ENCODE measurements at regions not wholly inside any gene's neighbourhood (a gene's known extent, or its start where the extent isn't known, plus 50 kb on each side); places are given as distances from the start of the nearest gene placed in this dataset.
A peak's percentile ranks its signal among the peaks of the same experiment; 100 is the strongest.

DNA sequence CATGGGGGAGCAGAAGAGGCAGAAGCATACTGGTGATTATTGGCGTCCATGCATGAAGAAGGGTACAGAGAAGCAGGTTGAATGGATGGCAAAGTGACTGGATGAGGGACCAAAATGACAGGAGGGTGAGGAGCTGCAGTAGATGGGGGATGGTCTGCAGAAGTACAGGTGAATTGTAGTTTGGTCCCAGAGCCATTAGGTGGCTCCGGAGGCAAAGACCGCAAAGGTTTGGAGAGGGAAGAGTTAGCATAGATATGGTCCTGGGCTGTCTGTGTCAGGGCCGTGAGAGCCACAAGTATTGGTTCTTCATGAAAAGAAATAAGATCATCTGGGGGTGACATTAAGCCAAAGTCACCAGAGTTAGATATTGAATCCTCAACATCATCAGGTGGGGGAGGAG, 59.0 kb upstream of the ZNF726 start:
- DNase-seq = no peak
- POLR2A ChIA-PET = no interaction called here
- H3K36me3 Mint-ChIP-seq (ENCODE audit: low read depth) = no peaks in the 10 kb centered on the region
- H3K4me3 Mint-ChIP-seq = no peak overlapping the region
- H3K4me1 Mint-ChIP-seq = no peaks in the 10 kb centered on the region
- H3K9me3 Mint-ChIP-seq = peaks cover 54% of the 10 kb centered on the region
- H3K27ac Mint-ChIP-seq = no peak overlapping the region
- no peaks in the 10 kb centered on the region for H3K27me3 Mint-ChIP-seq
- CTCF ChIA-PET = no interaction called here

DNA sequence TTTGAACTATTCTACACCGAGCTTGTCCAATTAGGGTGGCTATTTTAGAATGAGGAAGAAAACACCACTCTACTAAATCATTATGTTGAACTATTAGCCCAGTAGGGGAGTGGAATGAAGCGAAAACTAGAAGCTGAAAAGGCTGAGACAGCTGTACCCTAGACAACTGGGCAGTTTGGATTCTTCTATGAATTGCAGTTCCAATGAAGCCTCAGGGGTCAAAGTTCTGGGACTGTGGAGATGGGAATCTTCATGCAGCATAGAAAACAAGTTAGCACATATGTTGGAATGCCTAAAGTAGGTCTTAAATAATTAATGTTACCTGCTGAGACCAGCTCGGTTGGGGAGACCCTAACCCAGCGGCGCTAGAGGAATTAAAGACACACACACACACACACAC, 62.7 kb upstream of the ZNF726 start:
- CTCF ChIA-PET = no interaction called here
- POLR2A ChIA-PET = no interaction called here
- DNase-seq = no peak
- peaks cover 70% of the 10 kb centered on the region for H3K9me3 Mint-ChIP-seq
- H3K27me3 Mint-ChIP-seq = no peaks in the 10 kb centered on the region
- H3K4me1 Mint-ChIP-seq = no peaks in the 10 kb centered on the region
- no peak overlapping the region for H3K27ac Mint-ChIP-seq
- H3K36me3 Mint-ChIP-seq (ENCODE audit: low read depth) = peaks cover 2% of the 10 kb centered on the region
- H3K4me3 Mint-ChIP-seq = no peak overlapping the region

DNA sequence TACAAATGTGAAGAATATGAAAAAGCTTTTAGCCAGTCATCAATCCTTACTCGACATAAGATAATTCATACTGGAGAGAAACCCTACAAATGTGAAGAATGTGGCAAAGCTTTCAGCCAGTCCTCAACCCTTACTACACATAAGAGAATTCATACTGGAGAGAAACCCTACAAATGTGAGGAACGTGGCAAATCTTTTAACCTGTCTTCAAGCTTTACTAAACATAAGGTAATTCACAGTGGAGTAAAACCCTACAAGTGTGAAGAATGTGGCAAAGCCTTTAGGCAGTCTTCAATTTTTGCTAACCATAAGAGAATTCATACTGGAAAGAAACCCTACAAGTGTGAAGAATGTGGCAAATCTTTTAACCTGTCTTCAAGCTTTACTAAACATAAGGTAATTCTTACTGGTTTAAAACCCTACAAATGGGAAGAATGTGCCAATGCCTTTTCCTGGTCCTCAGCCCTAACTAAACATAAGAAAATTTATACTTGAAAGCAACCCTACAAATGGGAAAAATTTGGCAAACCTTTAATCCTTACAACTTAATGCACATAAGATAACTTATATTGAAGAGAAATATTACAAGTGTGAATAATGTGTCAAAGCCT, 74.1 kb upstream of the ZNF681 start:
- no peak overlapping the region for H3K4me3 Mint-ChIP-seq
- H3K36me3 Mint-ChIP-seq (ENCODE audit: low read depth) = peaks cover 2% of the 10 kb centered on the region
- no peak overlapping the region for H3K27ac Mint-ChIP-seq
- no peaks in the 10 kb centered on the region for H3K27me3 Mint-ChIP-seq
- peaks cover 46% of the 10 kb centered on the region for H3K9me3 Mint-ChIP-seq
- POLR2A ChIA-PET = no interaction called here
- CTCF ChIA-PET = no interaction called here
- DNase-seq = no peak
- no peaks in the 10 kb centered on the region for H3K4me1 Mint-ChIP-seq

DNA sequence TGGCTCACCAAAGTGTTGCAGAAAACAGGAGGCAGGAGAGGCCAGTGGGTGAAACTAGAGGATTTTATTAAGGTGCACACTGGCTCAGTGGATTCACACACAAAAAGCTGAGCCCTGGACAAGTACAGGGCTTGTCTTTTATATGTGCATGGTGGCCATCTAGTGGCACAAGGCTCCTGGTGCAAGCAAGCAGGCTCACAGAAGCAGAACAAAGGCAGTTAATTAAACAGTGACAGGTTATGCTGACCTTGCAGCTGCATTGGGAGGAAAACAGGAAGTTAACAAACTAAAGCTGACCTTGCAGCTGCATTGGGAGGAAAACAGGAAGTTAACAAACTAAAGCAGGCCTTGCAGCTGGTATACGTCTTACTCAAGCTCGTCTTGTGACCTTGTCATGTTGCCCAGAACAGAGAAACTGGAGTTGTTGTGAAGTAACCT, 65.3 kb upstream of the ZNF681 start:
- CTCF ChIA-PET = interaction anchor here (0.7 kb wide), 1 partner anchor 155 kb away, joined by 3 read pairs; no protein-coding TSS in a partner anchor
- Mint-ChIP-seq H3K27ac (peak overlapping the region; percentile 25), H3K27me3 (no peaks in the 10 kb centered on the region), H3K36me3 (ENCODE audit: low read depth) (peaks cover 2% of the 10 kb centered on the region), H3K4me1 (no peaks in the 10 kb centered on the region), H3K4me3 (no peak overlapping the region), H3K9me3 (peaks cover 29% of the 10 kb centered on the region)
- DNase-seq = peak; percentile 16
- POLR2A ChIA-PET = no interaction called here

DNA sequence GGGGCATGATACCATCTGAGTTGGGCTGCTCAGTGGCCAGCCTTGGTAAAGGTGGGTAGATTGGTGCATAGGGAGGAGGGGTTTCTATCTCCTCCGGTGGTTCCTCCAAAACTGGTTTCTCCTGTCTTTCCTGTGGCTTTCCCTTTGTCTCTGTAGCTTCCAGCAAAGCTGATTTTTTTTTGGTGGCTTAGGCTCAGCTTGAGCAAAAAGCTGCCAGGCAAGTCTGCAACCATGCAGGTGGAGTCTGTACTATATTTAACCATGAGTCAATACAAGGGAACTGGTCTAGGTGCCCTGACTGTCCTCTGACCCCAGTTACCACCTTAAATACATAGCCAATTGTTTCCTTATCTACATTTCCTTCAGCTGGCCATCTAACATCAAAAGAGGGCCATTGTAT, 64.0 kb upstream of the ZNF681 start:
- POLR2A ChIA-PET = no interaction called here
- Mint-ChIP-seq H3K36me3 (ENCODE audit: low read depth) (peaks cover 2% of the 10 kb centered on the region), H3K27me3 (no peaks in the 10 kb centered on the region), H3K4me3 (no peak overlapping the region), H3K27ac (no peak overlapping the region), H3K4me1 (no peaks in the 10 kb centered on the region), H3K9me3 (peaks cover 36% of the 10 kb centered on the region)
- CTCF ChIA-PET = interaction anchor here (0.6 kb wide), 1 partner anchor 30 kb away, joined by 3 read pairs; no protein-coding TSS in a partner anchor
- DNase-seq = no peak

DNA sequence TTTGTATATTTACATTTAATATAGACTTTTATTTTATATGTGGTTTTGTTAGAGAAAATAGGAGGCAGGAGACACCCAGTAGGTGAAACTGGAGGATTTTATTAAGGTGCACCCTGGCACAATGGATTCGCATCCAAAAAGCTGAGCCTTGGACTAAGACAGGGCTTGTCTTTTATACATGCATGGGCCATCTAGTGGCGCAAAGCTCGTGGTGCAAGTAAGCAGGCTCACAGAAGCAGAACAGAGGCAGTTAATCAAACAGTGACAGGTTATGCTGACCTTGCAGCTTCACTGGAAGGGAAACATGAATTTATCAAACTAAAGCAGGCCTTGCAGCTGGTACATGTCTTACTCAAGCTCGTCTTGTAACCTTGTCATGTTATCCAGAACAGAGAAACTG, 58.8 kb upstream of the ZNF681 start:
- DNase-seq = peak; percentile 56
- H3K4me1 Mint-ChIP-seq = peaks cover 2% of the 10 kb centered on the region

DNA sequence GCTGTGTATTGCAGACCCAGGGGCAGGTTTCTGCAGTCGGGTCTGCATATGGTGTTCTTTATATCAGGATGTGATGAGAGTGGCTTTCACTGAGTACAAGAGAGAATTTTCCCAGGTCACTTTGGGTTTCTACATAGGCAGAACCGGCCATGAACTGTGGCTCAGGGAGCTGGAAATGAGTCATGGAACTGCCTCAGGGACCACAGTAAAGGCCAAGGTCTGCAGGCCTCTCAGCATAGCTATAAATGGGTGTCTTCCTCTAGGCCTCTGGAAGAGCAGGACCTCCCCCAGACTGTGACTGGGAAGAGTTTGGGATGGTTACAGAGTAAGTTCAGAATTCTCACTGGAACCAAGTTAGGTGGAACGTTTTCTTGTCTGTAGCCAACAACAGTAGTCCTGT, 51.8 kb upstream of the ZNF681 start:
- ChIA-PET POLR2A (no interaction called here), CTCF (no interaction called here)
- DNase-seq = no peak
- Mint-ChIP-seq H3K27ac (no peak overlapping the region), H3K27me3 (no peaks in the 10 kb centered on the region), H3K9me3 (peaks cover 23% of the 10 kb centered on the region), H3K4me1 (no peaks in the 10 kb centered on the region), H3K4me3 (no peak overlapping the region), H3K36me3 (ENCODE audit: low read depth) (peaks cover 15% of the 10 kb centered on the region)

More for the DNA sequence above, 58.8 kb upstream of the ZNF681 start:
- peaks cover 21% of the 10 kb centered on the region for H3K9me3 Mint-ChIP-seq
- H3K27me3 Mint-ChIP-seq = no peaks in the 10 kb centered on the region
- H3K36me3 Mint-ChIP-seq (ENCODE audit: low read depth) = no peaks in the 10 kb centered on the region
- POLR2A ChIA-PET = no interaction called here
- H3K4me3 Mint-ChIP-seq = no peak overlapping the region
- no peak overlapping the region for H3K27ac Mint-ChIP-seq
- CTCF ChIA-PET = interaction anchor here (0.7 to 1.7 kb wide), 2 partner anchors 16 to 163 kb away, joined by 3 read pairs; no protein-coding TSS in a partner anchor

All from activated CD4-positive, alpha-beta T cell treated with anti-CD3 and anti-CD28 coated beads, Interleukin-2, amount 10 ng/mL, durations not matched to agents 7 days and 5 days (primary cell).